HepG2 (cell line): ENCODE measurements at regions not wholly inside any gene's neighbourhood (a gene's known extent, or its start where the extent isn't known, plus 50 kb on each side); places are given as distances from the start of the nearest gene placed in this dataset.
"Not testable (repeated sequence)": the region's sequence is repeated elsewhere in the genome, so short reads cannot be mapped to it uniquely, and the experiment has no call there.

Experiments used
- ATAC-seq: fragments of 200-7000 bp; cut with Tn5 transposase; 3 replicates; pipeline ENCODE4 v1.9.1; 2020; ENCODE audit warnings: mild to moderate bottlenecking, moderate library complexity
- BruUV-seq: library from RNA; stranded (reverse); fragments of 400-500 nt; replicated peaks from 2 replicates; lab custom pipeline; 2021; lab: Mats Ljungman, UMichigan
- CTCF ChIA-PET: fragments of 300-600 bp; formaldehyde crosslinking; extraction: SDS; loops from one replicate; lab custom pipeline; 2021; ENCODE audit warnings: low total read pairs, inconsistent platforms, low intra/inter-chr PET ratio; lab: Yijun Ruan, JAX
- POLR2A ChIA-PET: fragments of 350-600 bp; sonication (Branson Sonifier 250); formaldehyde crosslinking; loops from one replicate; lab custom pipeline; 2020; ENCODE audit warnings: antibody characterized with exemption, inconsistent platforms; lab: Yijun Ruan, JAX
- DNase-seq: peaks from one replicate; pipeline ENCODE4 v3.0.0-alpha.2; 2015; ENCODE audit warnings: low spot score
- FAIRE-seq: peaks from 3 replicates; lab custom pipeline; 2011; peaks lifted over from hg19 to GRCh38; lab: Jason Lieb, UNC
- H2AFZ ChIP-seq: one replicate; pipeline ENCODE4 v1.6.1; 2011; ENCODE audit warnings: low read length, inconsistent platforms
- H3K27ac ChIP-seq: fragments of 300-600 bp; 3 replicates; pipeline ENCODE4 v1.8.0; 2011; ENCODE audit warnings: mixed run types, mild to moderate bottlenecking, mixed read lengths, low read length, inconsistent platforms; ENCODE audit not compliant: insufficient read depth; ENCODE audit errors: extremely low read length
- H3K27me3 ChIP-seq, 2 experiments: fragments of 200-600 bp in 1 of 2; 2 replicates in 1 of 2; 3 replicates in 1 of 2; pipeline versions ENCODE4 v1.6.0 to v1.8.0; 2011; ENCODE audit warnings: low read length in 2 of 2, mild to moderate bottlenecking in 2 of 2, moderate library complexity in 2 of 2, inconsistent platforms in 1 of 2; ENCODE audit not compliant: insufficient read depth in 2 of 2, control insufficient read depth in 1 of 2
- H3K36me3 ChIP-seq, 2 experiments: fragments of 200-600 bp in 1 of 2; replicated peaks in 1 of 2; 2 replicates in 1 of 2; 3 replicates in 1 of 2; pipeline versions ENCODE4 v1.5.1 to v1.8.0; 2011; ENCODE audit warnings: low read length in 2 of 2, inconsistent platforms in 1 of 2; ENCODE audit not compliant: insufficient read depth in 2 of 2, control insufficient read depth in 1 of 2
- H3K4me1 ChIP-seq: 2 replicates; pipeline ENCODE4 v1.5.1; 2012; ENCODE audit warnings: low read length, inconsistent platforms; ENCODE audit not compliant: insufficient read depth
- H3K4me2 ChIP-seq: 2 replicates; pipeline ENCODE4 v1.6.0; 2011; ENCODE audit warnings: low read depth, low read length, inconsistent platforms
- H3K4me3 ChIP-seq, 3 experiments: fragments of 200-600 bp in 1 of 3; sonication (generic), shearing (Covaris generic) in 1 of 3; replicated peaks in 1 of 3; 2 replicates each; pipeline ENCODE4 v1.5.1; 2011 to 2016; ENCODE audit warnings: low read length in 3 of 3, inconsistent platforms in 2 of 3, low read depth in 2 of 3, mild to moderate bottlenecking in 2 of 3, control low read depth in 1 of 3, mixed read lengths in 1 of 3; ENCODE audit not compliant: insufficient read depth in 1 of 3
- H3K79me2 ChIP-seq: one replicate; pipeline ENCODE4 v1.6.1; 2011; ENCODE audit warnings: low read length, inconsistent platforms; ENCODE audit not compliant: insufficient read depth
- H3K9ac ChIP-seq: 2 replicates; pipeline ENCODE4 v1.6.0; 2011; ENCODE audit warnings: mild to moderate bottlenecking, low read depth, low read length, inconsistent platforms; ENCODE audit not compliant: insufficient read depth
- H3K9me3 ChIP-seq: 2 replicates; pipeline ENCODE4 v1.5.1; 2012; ENCODE audit warnings: mild to moderate bottlenecking, low read length
- H4K20me1 ChIP-seq: 2 replicates; pipeline ENCODE4 v1.6.0; 2011; ENCODE audit warnings: inconsistent platforms, mild to moderate bottlenecking, low read length, moderate library complexity; ENCODE audit not compliant: insufficient read depth
- ATF7 ChIP-seq, 2 experiments: fragments of 450-650 bp in 1 of 2; sonication (generic) in 1 of 2; formaldehyde crosslinking in 1 of 2; IDR thresholded peaks; 2 replicates each; pipeline versions ENCODE4 v1.4.0 to v1.6.1; 2016 to 2020; ENCODE audit warnings: antibody characterized with exemption in 1 of 2, mild to moderate bottlenecking in 1 of 2, missing genetic modification reagents in 1 of 2
- CREB1 ChIP-seq, 2 experiments: fragments of 450-650 bp in 1 of 2; IDR thresholded peaks; 2 replicates each; pipeline ENCODE4 v1.6.1; 2016 to 2017; ENCODE audit warnings: control low read depth in 1 of 2, mild to moderate bottlenecking in 1 of 2, missing compliant biosample characterization in 1 of 2, missing genetic modification characterization in 1 of 2
- WGBS: methylation state at CpG from one replicate; pipeline ENCODE4 v1.1.6; 2017; ENCODE audit warnings: low lambda C conversion rate; 5-methylcytosine and 5-hydroxymethylcytosine counted together
- in situ Hi-C: cut with HindIII; loops from 2 replicates; pipeline ENCODE4 v1.10.0; 2017; ENCODE audit warnings: low pct_unique_long_range_greater_than_20kb; ENCODE audit not compliant: extremely low pct_ligation_motif_present
- intact Hi-C: fragments of 100-400 bp; cut with micrococcal nuclease; formaldehyde crosslinking; loops from one replicate; pipeline ENCODE4 v1.10.0; 2022; ENCODE audit not compliant: unreplicated experiment

- FAIRE-seq; intact Hi-C loops; H3K27ac ChIP-seq; H3K36me3 ChIP-seq; H3K79me2 ChIP-seq; POLR2A ChIA-PET; H3K27me3 ChIP-seq; H3K9me3 ChIP-seq; H4K20me1 ChIP-seq; in situ Hi-C loops; DNase-seq; BruUV-seq; H3K4me2 ChIP-seq; CTCF ChIA-PET; ATAC-seq; H2AFZ ChIP-seq; H3K9ac ChIP-seq; H3K4me1 ChIP-seq; H3K4me3 ChIP-seq; TF ChIP-seq CREB1, ATF7 (CRISPR knock-in tag; IDR thresholded peaks at IDR 0.05): not testable (repeated sequence)
- 0% methylated on average over 1 of the region's 1 CpG for WGBS
- TF ChIP-seq CREB1 (IDR thresholded peaks at IDR 0.05) = 0 out of 2 replicates have a peak, but pooled peaks have one; percentile 28
- peak; percentile 61 for TF ChIP-seq ATF7 (IDR thresholded peaks at IDR 0.05)
Observed at GRCh38 chr9:65812489-65812888, 75.5 kb downstream of the FOXD4L4 start.

GRCh38 chr9:65813204-65813603 is 76.3 kb downstream of the FOXD4L4 start:
- H3K4me3 ChIP-seq; H3K27me3 ChIP-seq; H3K9ac ChIP-seq; intact Hi-C loops; FAIRE-seq; ATAC-seq; in situ Hi-C loops; H3K36me3 ChIP-seq; H3K9me3 ChIP-seq; H2AFZ ChIP-seq; H3K4me1 ChIP-seq; H3K27ac ChIP-seq; H4K20me1 ChIP-seq; H3K4me2 ChIP-seq; DNase-seq; CTCF ChIA-PET; BruUV-seq; POLR2A ChIA-PET; H3K79me2 ChIP-seq; TF ChIP-seq ATF7, CREB1 (CRISPR knock-in tag; IDR thresholded peaks at IDR 0.05): not testable (repeated sequence)
- TF ChIP-seq ATF7 (IDR thresholded peaks at IDR 0.05) = peak; percentile 82
- TF ChIP-seq CREB1 (IDR thresholded peaks at IDR 0.05) = peak; percentile 27; the same call in 1 of the 2 replicates
- 0% methylated on average over 1 of the region's 1 CpG for WGBS

GRCh38 chr9:65820760-65821159 is 83.8 kb downstream of the FOXD4L4 start:
- WGBS = no CpG with 5 or more reads among the region's 8 CpGs
- BruUV-seq, H4K20me1 ChIP-seq, H3K9ac ChIP-seq, H3K36me3 ChIP-seq, H2AFZ ChIP-seq, CTCF ChIA-PET, H3K4me2 ChIP-seq, FAIRE-seq, H3K27ac ChIP-seq, in situ Hi-C loops, intact Hi-C loops, DNase-seq, H3K4me3 ChIP-seq, H3K4me1 ChIP-seq, H3K79me2 ChIP-seq, H3K9me3 ChIP-seq, POLR2A ChIA-PET, H3K27me3 ChIP-seq, ATAC-seq: not testable (repeated sequence)

- intact Hi-C loops = not testable (repeated sequence)
Observed at GRCh38 chr9:65825545-65825944, 88.6 kb downstream of the FOXD4L4 start.

More at GRCh38 chr9:65825545-65825944, 88.6 kb downstream of the FOXD4L4 start:
- H3K4me1 ChIP-seq, in situ Hi-C loops, H3K36me3 ChIP-seq, H3K27ac ChIP-seq, H4K20me1 ChIP-seq, FAIRE-seq, H3K9me3 ChIP-seq, H3K27me3 ChIP-seq, H2AFZ ChIP-seq, H3K4me2 ChIP-seq, H3K4me3 ChIP-seq, H3K79me2 ChIP-seq, DNase-seq, CTCF ChIA-PET, POLR2A ChIA-PET, BruUV-seq, ATAC-seq, H3K9ac ChIP-seq: not testable (repeated sequence)
- 97% methylated on average over 51 of the region's 56 CpGs for WGBS
